Stimulated activated CD8-positive, alpha-beta memory T cell treated with anti-CD3 and anti-CD28 coated beads, Interleukin-7, amount 100 ng/mL, for 4 hours (primary cell): ENCODE measurements at regions not wholly inside any gene's neighbourhood (a gene's known extent, or its start where the extent isn't known, plus 50 kb on each side); places are given as distances from the start of the nearest gene placed in this dataset.
"Not testable (repeated sequence)": the region's sequence is repeated elsewhere in the genome, so short reads cannot be mapped to it uniquely, and the experiment has no call there.

Experiments used
- DNase-seq, 2 donors: peaks; one replicate each; pipeline ENCODE4 v3.0.0-alpha.2; 2020; ENCODE audit warnings: low read depth in 2 of 2

DNA sequence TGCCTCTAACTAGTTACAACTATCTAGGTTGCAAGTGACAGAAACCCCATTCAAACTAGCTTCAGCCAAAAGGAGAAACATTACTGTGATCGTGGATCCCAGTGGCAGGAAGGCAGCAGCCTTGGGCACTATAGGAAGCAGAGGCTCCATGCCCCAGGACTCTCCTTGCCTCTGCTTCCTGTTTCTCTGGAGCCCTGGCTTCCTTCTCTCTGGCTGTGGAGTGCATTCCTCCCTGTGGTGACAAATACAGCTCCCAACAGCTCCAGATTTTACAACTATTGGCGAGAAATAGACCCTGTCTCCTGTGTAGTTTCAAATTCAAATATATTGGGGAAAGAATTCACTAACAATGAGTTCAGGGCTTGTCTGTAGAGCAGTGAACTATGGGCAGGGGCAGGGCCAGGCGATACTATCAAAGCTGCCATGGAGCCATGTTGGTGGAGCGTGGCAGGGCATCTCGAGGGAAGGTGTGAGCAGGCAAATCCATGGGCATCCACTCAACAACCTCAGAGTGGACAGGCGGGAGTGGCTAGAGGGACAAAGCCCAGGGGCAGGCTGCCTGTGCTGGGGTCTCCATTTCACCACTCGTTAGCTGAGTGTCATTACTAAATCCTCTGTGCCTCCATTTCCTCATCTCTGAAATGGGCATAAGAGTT lies 189.5 kb downstream of the ERCC6L2 start:
- DNase-seq = no peak

GRCh38 chr9:96062854-96063253 lies 187.4 kb downstream of the ERCC6L2 start:
- DNase-seq = no peak

DNA sequence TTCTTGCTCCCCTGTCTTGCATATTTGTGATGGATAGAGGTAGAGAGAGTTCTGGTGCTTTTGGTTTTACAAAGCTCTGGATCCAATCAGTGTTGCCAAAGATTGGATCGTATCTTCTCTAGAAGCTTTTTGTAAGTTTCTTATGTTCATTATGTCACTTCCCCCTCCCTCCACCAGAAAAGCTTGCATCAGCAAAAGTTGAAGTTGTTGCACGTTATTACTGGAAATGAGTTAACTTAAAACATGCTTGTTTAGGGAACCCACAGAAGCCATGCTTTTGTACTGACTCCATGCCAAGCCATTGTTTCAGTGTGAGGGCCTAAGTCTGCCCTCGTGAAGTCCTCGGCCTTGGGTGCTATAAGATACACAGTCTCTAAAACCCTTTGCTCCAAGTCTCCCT lies 186.5 kb downstream of the ERCC6L2 start:
- no peak for DNase-seq

DNA sequence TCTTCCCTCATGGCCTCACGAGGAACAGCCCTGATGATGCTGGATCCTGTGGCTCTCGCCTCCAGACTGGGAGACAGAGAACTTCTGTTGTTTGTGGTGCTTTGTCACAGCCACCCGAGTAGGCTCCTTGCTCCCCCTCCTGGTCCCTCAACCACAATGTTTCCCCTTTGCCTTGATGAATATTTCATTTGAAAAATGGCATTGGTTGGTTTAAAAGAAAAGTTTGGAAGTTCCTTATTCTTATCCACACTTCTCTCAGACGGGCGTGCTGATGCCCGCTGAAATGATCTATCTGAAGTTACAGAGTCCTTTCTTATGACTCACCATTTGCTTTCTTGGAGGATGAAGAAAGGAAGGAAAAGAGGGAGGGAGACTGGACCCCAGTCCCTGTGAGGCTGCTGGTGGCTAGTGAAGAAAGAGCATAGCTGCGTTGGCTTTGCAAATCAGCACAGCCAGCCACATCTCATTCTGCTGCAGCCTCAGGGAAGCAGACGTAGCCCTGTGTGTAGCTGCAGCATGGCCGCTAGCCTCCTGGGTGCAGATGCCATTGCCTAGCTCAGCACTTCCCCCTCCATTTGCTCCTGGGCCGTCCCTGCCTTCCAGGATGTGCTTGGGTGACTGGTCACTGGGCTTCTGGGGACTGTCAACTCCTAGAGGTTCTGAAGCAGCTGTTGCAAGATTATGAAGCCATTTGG lies 185.9 kb downstream of the ERCC6L2 start:
- peak; percentile 20 to 29 for DNase-seq

DNA sequence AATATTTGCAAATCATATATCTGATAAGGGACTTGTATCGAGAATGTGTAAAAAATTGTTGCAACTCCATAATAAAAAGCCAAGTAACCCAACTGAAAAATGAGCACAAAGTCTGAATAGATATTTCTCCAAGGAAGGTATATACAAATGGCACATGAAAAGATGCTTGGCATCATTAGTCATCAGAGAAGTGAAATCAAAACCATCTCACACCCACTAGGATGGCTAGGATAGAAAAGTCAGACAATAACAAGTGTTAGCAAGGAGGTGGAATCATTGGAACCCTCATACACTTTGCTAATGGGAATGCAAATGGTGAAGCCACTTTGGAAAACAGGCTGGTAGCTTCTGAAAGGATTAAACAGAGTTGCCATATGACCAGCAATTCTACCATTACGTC lies 182.7 kb downstream of the ERCC6L2 start:
- DNase-seq = no peak

- DNase-seq = peak; percentile 2 to 7
These were observed 181.7 kb downstream of the ERCC6L2 start for GRCh38 chr9:96057155-96057554.

DNA sequence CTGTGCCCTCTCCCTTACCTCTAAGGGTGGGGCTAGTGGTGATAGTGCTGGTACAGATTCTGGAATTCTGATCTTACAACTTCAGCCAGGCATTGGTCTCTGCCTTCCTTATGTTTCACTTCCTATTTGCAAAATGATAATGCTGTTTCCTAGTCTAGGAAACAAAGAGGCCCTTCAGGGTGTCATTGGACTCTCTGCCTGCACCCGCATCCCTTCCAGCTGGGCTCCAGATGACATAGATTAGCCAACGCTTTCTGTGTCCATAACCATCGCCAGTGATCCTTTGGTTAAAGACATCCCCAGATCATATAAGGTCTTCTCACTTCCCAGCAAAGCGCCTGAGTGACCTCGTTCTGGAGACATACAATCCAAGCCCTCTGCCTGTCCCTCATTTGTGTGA lies 180.7 kb downstream of the ERCC6L2 start:
- DNase-seq = no peak

DNA sequence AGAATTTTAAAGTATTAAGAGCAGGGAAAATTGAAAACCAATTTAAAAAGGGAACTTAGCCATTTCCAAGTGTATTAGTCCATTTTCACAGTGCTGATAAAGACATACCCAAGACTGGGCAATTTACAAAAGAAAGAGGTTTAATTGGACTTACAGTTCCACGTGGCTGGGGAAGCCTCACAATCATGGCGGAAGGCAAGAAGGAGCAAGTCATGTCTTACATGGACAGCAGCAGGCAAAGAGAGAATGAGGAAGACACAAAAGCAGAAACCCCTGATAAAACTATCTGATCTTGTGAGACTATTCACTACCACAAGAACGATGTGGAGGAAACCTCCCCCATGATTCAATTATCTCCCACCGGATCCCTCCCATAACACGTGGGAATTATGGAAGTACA lies 178.8 kb downstream of the ERCC6L2 start:
- DNase-seq = not testable (repeated sequence)

GRCh38 chr9:96052686-96053085 lies 177.2 kb downstream of the ERCC6L2 start:
- DNase-seq = no peak

GRCh38 chr9:96051423-96051822 lies 175.9 kb downstream of the ERCC6L2 start:
- no peak for DNase-seq

DNA sequence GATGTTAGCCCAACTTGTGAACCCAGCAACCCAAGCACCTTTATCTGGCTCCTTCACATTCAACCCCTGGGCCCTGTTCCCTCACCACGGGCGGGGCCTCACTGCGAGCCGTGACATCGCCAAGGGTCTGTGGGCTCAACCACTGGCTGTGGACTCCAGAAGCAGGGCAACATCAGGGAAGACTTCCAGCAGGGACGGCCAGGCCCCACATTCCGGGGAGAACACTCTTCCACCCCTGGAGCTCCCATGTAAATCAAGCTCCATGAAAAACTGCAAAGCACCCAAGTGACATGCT lies 175.3 kb downstream of the ERCC6L2 start:
- no peak for DNase-seq

GRCh38 chr9:96050048-96050860 lies 174.8 kb downstream of the ERCC6L2 start:
- DNase-seq = no peak

DNA sequence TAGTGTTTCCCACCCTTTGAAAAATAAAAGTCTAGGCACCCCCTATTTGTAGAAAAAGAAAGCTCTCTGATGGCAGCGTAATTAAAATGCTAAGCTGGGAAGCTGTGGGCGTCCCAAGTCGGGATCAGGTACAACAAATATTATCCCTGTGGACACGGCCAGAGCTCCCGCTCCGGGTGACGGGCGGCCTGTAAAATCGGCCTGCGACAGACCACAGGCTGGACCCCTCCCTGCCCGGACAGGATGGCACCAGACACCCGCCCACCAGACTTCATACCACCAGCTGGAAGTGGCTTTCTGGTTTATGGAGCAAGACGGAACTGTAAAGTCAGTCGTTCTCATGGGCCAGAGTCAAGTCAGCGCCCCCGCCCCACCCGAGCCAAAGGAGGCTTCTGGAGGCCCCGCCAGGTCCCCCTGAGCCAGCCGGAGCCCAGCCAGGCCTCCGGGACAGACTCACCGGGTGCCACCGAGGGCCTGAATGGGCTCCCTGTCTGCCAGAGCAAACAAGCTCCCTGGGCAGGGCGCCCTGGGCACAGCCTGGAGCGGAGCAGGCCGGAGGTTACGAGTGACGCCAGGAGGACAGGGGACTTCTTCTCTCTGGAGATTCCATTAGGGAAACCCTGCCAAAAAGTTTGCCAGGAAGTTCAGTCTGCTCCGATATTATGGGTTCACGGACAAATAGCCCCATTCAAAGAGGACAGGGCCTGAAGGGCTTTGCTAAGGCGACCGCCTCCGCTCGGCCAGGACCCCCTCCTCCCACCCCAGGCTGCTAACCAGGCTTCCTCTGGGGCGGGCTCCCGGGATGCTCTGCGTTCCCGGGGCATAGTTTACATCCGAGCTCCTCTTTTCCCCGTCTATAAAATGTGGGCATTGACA lies 173.7 kb downstream of the ERCC6L2 start:
- DNase-seq = no peak

GRCh38 chr9:96048104-96048955 lies 172.8 kb downstream of the ERCC6L2 start:
- peak in 1 of 2 donors; percentile 13 for DNase-seq

DNA sequence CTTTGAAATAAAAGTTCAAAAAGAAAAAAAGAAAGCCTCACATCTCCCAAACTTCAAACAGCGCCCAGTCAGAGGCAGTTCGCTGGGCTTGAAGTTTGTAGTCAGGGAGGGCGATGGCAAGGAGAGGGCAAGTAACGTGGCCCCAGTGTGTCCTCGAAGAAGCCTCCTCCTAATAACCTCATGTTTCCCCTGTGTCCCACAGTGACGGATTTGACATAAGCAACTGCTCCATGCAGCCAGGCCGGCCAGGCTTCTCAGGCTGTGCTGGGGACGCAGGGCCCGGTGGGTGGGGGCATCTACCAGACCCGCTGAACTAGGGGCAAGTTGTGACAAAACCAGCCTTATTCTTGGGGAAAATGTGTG lies 172.2 kb downstream of the ERCC6L2 start:
- no peak for DNase-seq

GRCh38 chr9:96047116-96047639 lies 171.7 kb downstream of the ERCC6L2 start:
- DNase-seq = no peak

DNA sequence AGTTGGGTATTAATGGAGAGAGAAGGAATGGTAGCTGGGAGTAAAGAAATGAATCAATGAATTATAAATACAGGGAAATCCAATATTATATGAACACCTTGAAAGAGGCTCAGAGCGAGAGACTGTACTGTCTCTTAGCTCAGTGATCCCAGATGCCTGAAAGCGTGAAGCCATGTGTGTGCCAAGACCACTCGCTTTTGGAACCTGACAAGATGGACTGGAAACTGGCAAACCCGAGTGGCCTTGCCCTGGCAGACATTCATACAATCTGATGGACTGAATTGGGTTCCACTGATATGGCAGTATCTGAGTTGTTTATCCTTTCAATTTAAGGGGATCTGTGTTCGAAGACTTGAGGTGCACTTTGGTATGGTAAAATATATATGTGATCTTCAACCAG lies 170.3 kb downstream of the ERCC6L2 start:
- DNase-seq = no peak

DNA sequence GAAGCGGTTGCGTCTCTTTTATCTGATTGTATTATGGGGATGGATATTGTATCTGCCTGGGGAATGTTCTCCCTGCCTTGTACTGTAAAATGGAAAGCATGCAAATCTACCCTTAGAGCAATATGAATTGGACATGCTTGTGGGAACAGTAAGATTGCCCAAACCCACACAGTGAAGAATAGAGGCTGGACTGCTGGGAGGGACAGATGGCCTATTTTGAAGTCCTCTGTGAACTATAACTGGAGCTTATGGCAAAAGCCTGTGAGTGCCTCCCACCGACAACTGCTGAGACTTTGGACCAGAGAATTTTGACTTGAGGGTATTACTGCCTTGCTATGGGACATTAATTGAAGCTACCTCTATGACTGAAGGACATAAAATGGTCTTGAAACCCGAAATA lies 168.9 kb downstream of the ERCC6L2 start:
- DNase-seq = no peak

- no peak for DNase-seq
These were observed 165.3 kb downstream of the ERCC6L2 start for GRCh38 chr9:96040591-96041461.

GRCh38 chr9:96038914-96039313 lies 163.4 kb downstream of the ERCC6L2 start:
- no peak for DNase-seq
